T-cell (primary cell): ENCODE measurements at regions not wholly inside any gene's neighbourhood (a gene's known extent, or its start where the extent isn't known, plus 50 kb on each side); places are given as distances from the start of the nearest gene placed in this dataset.

Experiments
- ATAC-seq, 4 experiments: fragments of 200-7000 bp in 3 of 4; fragments of 150-1000 bp in 1 of 4; cut with Tn5 transposase; replicated peaks in 1 of 4; 1 replicate in 3 of 4; 2 replicates in 1 of 4; pipeline ENCODE4 v1.10.0; 2021; ENCODE audit warnings: moderate library complexity in 3 of 4, mild to moderate bottlenecking in 2 of 4, moderate number of reproducible peaks in 1 of 4
- CTCF ChIA-PET, 2 donors: fragments of 300-600 bp; sonication (Branson Sonifier 250); formaldehyde crosslinking; loops; one replicate each; lab custom pipeline; 2022; ENCODE audit warnings: antibody characterized with exemption in 2 of 2; lab: Charles Lee
- POLR2A ChIA-PET, 2 donors: fragments of 300-600 bp; sonication (Branson Sonifier 250); formaldehyde crosslinking; loops; one replicate each; lab custom pipeline; 2022; ENCODE audit warnings: antibody characterized with exemption in 2 of 2; lab: Charles Lee
- DNase-seq, 35 experiments: peaks; one replicate each; pipeline versions ENCODE4 v3.0.0 to v3.0.0-alpha.2; 2013 to 2023
- H3K27ac ChIP-seq: one replicate; pipeline ENCODE4 v1.5.1; 2013; ENCODE audit warnings: low read length
- H3K27me3 ChIP-seq, 2 experiments: replicated peaks in 1 of 2; 1 replicate in 1 of 2; 2 replicates in 1 of 2; pipeline versions ENCODE4 v1.6.1 to v1.7.0; 2013; ENCODE audit warnings: low read length in 1 of 2, mixed read lengths in 1 of 2; ENCODE audit not compliant: control insufficient read depth in 2 of 2, insufficient read depth in 2 of 2; ENCODE audit errors: extremely low read depth in 1 of 2
- H3K36me3 ChIP-seq, 2 donors: 1 replicate in 1 of 2; 2 replicates in 1 of 2; pipeline versions ENCODE4 v1.6.1 to v1.7.0; 2013; ENCODE audit warnings: low read length in 1 of 2; ENCODE audit not compliant: control insufficient read depth in 2 of 2, insufficient read depth in 1 of 2; ENCODE audit errors: extremely low read depth in 1 of 2
- H3K4me1 ChIP-seq, 2 experiments: 1 replicate in 1 of 2; 2 replicates in 1 of 2; pipeline versions ENCODE4 v1.6.1 to v1.7.0; 2013; ENCODE audit warnings: low read length in 2 of 2, mixed read lengths in 1 of 2; ENCODE audit not compliant: insufficient read depth in 2 of 2, control insufficient read depth in 1 of 2; ENCODE audit errors: extremely low read depth in 1 of 2
- H3K4me3 ChIP-seq, 2 donors: 1 replicate in 1 of 2; 2 replicates in 1 of 2; pipeline versions ENCODE4 v1.5.1 to v1.7.0; 2013; ENCODE audit warnings: mild to moderate bottlenecking in 2 of 2, low read length in 1 of 2, moderate library complexity in 1 of 2; ENCODE audit not compliant: control insufficient read depth in 1 of 2; ENCODE audit errors: extremely low read depth in 1 of 2
- H3K9me3 ChIP-seq: 2 replicates; pipeline ENCODE4 v1.7.0; 2013
- H3K27ac Mint-ChIP-seq, 2 donors: one replicate each; pipeline ENCODE4 v1.8.0; 2020 to 2021; ENCODE audit warnings: mild to moderate bottlenecking in 2 of 2, mixed read lengths in 2 of 2
- H3K27me3 Mint-ChIP-seq, 2 donors: one replicate each; pipeline ENCODE4 v1.8.0; 2021 to 2022; ENCODE audit warnings: mixed read lengths in 2 of 2
- H3K36me3 Mint-ChIP-seq: one replicate; pipeline ENCODE4 v1.8.0; 2021; ENCODE audit warnings: mixed read lengths
- H3K4me1 Mint-ChIP-seq, 3 donors: one replicate each; pipeline ENCODE4 v1.8.0; 2020 to 2022; ENCODE audit warnings: mixed read lengths in 3 of 3, mild to moderate bottlenecking in 1 of 3
- H3K4me3 Mint-ChIP-seq, 3 donors: one replicate each; pipeline ENCODE4 v1.8.0; 2020 to 2022; ENCODE audit warnings: mild to moderate bottlenecking in 3 of 3, mixed read lengths in 3 of 3, moderate library complexity in 3 of 3
- H3K9me3 Mint-ChIP-seq, 3 donors: one replicate each; pipeline ENCODE4 v1.8.0; 2020 to 2022; ENCODE audit warnings: mixed read lengths in 3 of 3
- WGBS: methylation state at CpG from one replicate; pipeline ENCODE4 v1.1.5; 2013; ENCODE audit warnings: missing lambda C conversion rate; ENCODE audit not compliant: insufficient coverage; 5-methylcytosine and 5-hydroxymethylcytosine counted together

DNA sequence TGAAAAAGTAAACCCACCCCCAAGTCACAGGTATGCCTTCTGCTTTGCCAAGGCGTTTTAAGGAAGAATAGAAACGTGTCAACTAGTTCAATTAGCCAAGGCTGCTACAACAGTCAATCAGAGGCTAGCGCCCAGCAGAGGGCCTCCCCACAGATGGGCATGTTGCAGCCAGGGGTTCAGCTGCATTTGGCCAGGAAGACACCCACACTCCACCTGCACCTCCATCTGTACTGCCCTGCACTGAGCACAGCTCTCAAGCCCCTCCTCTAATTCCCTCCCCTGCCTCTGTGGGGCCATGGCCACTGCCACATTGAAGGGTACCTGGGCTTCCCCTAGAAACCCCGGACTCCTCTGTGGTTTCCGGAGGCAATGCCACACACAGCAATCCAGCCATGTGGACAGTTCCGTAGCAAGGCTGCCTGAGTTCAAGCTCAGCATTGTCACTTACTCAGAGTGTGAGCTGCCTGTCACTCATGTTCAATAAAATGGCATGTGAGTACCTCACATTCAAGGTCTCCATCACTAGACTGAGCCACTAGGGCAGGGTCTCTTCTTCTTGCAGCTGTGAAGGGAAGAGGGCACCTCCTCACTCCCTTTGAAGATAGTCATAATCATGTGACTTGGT lies 248.4 kb downstream of the IRX2 start:
- ATAC-seq (no peak), DNase-seq (no peak)
- H3K27me3 ChIP-seq: no peaks in the 10 kb centered on the region
- no peak overlapping the region for H3K4me3 ChIP-seq
- H3K9me3 ChIP-seq: no peaks in the 10 kb centered on the region
- no peak overlapping the region for H3K4me3 Mint-ChIP-seq
- no peaks in the 10 kb centered on the region for H3K4me1 ChIP-seq
- no peak overlapping the region for H3K27ac Mint-ChIP-seq
- H3K9me3 Mint-ChIP-seq: peaks cover 0 to 8% (median 4%) of the 10 kb centered on the region in 3 donors
- POLR2A ChIA-PET: no interaction called here
- H3K27me3 Mint-ChIP-seq: no peaks in the 10 kb centered on the region
- CTCF ChIA-PET: no interaction called here
- no peak overlapping the region for H3K27ac ChIP-seq
- no peaks in the 10 kb centered on the region for H3K36me3 ChIP-seq
- no peaks in the 10 kb centered on the region for H3K36me3 Mint-ChIP-seq
- WGBS: 72% methylated on average over 6 of the region's 6 CpGs
- no peaks in the 10 kb centered on the region for H3K4me1 Mint-ChIP-seq

DNA sequence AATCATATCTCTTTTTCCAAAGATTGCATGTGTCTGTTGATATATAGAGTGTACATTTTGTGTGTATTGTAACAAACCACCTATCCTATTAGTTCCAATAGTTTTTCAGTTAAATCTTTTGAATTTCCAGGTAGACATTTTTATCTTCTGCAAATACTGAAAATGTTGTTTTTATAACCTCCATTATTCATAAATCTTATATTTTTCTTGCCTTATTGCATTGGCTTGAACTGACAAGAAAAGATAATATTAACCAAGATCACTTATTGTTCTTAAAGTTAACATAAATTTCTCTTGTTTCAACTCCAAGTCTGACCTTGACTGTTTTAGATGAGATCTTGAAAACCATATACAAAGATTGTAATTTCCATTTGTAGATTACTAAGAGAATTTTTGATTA lies 251.6 kb downstream of the IRX2 start:
- H3K4me1 Mint-ChIP-seq: no peaks in the 10 kb centered on the region
- CTCF ChIA-PET: no interaction called here
- no peaks in the 10 kb centered on the region for H3K27me3 Mint-ChIP-seq
- H3K36me3 Mint-ChIP-seq: no peaks in the 10 kb centered on the region
- POLR2A ChIA-PET: no interaction called here
- Histone ChIP-seq H3K27ac (no peak overlapping the region), H3K36me3 (no peaks in the 10 kb centered on the region), H3K27me3 (peaks cover 0 to 2% of the 10 kb centered on the region in 2 experiments), H3K9me3 (no peaks in the 10 kb centered on the region), H3K4me1 (no peaks in the 10 kb centered on the region), H3K4me3 (no peak overlapping the region)
- peaks cover 0 to 8% (median 4%) of the 10 kb centered on the region in 3 donors for H3K9me3 Mint-ChIP-seq
- no peak for ATAC-seq
- no peak overlapping the region for H3K27ac Mint-ChIP-seq
- no peak overlapping the region for H3K4me3 Mint-ChIP-seq
- no peak for DNase-seq

- H3K27ac ChIP-seq: no peak overlapping the region
- H3K4me3 ChIP-seq: no peak overlapping the region
- H3K27me3 ChIP-seq: peaks cover 0 to 5% of the 10 kb centered on the region in 2 experiments
- 88% methylated on average over 8 of the region's 9 CpGs for WGBS
- no peaks in the 10 kb centered on the region for H3K9me3 ChIP-seq
- DNase-seq: no peak
- Mint-ChIP-seq H3K27me3 (no peaks in the 10 kb centered on the region), H3K36me3 (no peaks in the 10 kb centered on the region), H3K4me3 (no peak overlapping the region), H3K9me3 (peaks cover 4 to 8% (median 4%) of the 10 kb centered on the region in 3 donors), H3K4me1 (no peaks in the 10 kb centered on the region), H3K27ac (no peak overlapping the region)
- no peaks in the 10 kb centered on the region for H3K4me1 ChIP-seq
- H3K36me3 ChIP-seq: no peaks in the 10 kb centered on the region
- ChIA-PET CTCF (no interaction called here), POLR2A (no interaction called here)
- no peak for ATAC-seq
These were observed 254.6 kb downstream of the IRX2 start for GRCh38 chr5:2496891-2497290.

- Histone ChIP-seq H3K4me1 (no peaks in the 10 kb centered on the region), H3K9me3 (no peaks in the 10 kb centered on the region), H3K27ac (no peak overlapping the region), H3K36me3 (no peaks in the 10 kb centered on the region), H3K27me3 (peaks cover 0 to 5% of the 10 kb centered on the region in 2 experiments), H3K4me3 (no peak overlapping the region)
- ChIA-PET POLR2A (no interaction called here), CTCF (no interaction called here)
- no peaks in the 10 kb centered on the region for H3K27me3 Mint-ChIP-seq
- 83% methylated on average over 7 of the region's 9 CpGs for WGBS
- no peak for DNase-seq
- ATAC-seq: no peak
- no peak overlapping the region for H3K4me3 Mint-ChIP-seq
- H3K9me3 Mint-ChIP-seq: peaks cover 4 to 8% (median 4%) of the 10 kb centered on the region in 3 donors
- no peaks in the 10 kb centered on the region for H3K4me1 Mint-ChIP-seq
- no peak overlapping the region for H3K27ac Mint-ChIP-seq
- H3K36me3 Mint-ChIP-seq: no peaks in the 10 kb centered on the region
These were observed 255.4 kb downstream of the IRX2 start for GRCh38 chr5:2496126-2496525.

- H3K27ac ChIP-seq: no peak overlapping the region
- CTCF ChIA-PET: no interaction called here
- H3K4me3 Mint-ChIP-seq: no peak overlapping the region
- peaks cover 0 to 4% (median 0%) of the 10 kb centered on the region in 3 donors for H3K9me3 Mint-ChIP-seq
- ATAC-seq: no peak
- H3K4me3 ChIP-seq: no peak overlapping the region
- H3K36me3 Mint-ChIP-seq: no peaks in the 10 kb centered on the region
- no peaks in the 10 kb centered on the region for H3K4me1 Mint-ChIP-seq
- DNase-seq: no peak
- POLR2A ChIA-PET: no interaction called here
- no peaks in the 10 kb centered on the region for H3K36me3 ChIP-seq
- WGBS: 93% methylated on average over 7 of the region's 8 CpGs
- H3K27me3 Mint-ChIP-seq: no peaks in the 10 kb centered on the region
- no peaks in the 10 kb centered on the region for H3K9me3 ChIP-seq
- H3K27me3 ChIP-seq: peaks cover 0 to 5% of the 10 kb centered on the region in 2 experiments
- no peak overlapping the region for H3K27ac Mint-ChIP-seq
- no peaks in the 10 kb centered on the region for H3K4me1 ChIP-seq
These were observed 258.1 kb downstream of the IRX2 start for GRCh38 chr5:2493356-2493755.

DNA sequence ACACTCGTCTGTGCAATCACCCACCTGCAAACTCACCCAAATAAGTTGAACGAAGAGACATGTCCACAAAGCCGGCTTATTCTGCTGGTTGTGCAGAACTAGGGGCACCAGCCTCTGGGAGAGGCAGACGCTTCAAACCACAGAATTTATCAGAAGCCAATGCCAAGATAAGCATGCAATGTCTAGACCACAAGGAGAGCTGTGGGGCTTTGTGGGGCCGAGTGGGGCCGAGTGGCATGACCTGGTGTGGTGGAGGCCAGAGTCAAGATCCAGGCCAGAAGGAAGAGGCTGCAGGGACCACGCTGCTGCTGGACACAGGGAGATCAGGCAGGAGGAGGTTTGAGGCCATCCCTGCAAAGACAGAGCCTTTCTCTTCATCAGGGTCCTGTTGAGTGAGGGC lies 259.0 kb downstream of the IRX2 start:
- Mint-ChIP-seq H3K27ac (no peak overlapping the region), H3K4me3 (no peak overlapping the region), H3K27me3 (no peaks in the 10 kb centered on the region), H3K36me3 (no peaks in the 10 kb centered on the region), H3K9me3 (peaks cover 0 to 4% (median 0%) of the 10 kb centered on the region in 3 donors), H3K4me1 (no peaks in the 10 kb centered on the region)
- no peaks in the 10 kb centered on the region for H3K9me3 ChIP-seq
- no peak overlapping the region for H3K4me3 ChIP-seq
- ATAC-seq (no peak), DNase-seq (no peak)
- H3K27ac ChIP-seq: no peak overlapping the region
- ChIA-PET CTCF (no interaction called here), POLR2A (no interaction called here)
- WGBS: 44% methylated on average over 4 of the region's 7 CpGs
- no peaks in the 10 kb centered on the region for H3K4me1 ChIP-seq
- H3K27me3 ChIP-seq: peaks cover 0 to 5% of the 10 kb centered on the region in 2 experiments
- no peaks in the 10 kb centered on the region for H3K36me3 ChIP-seq

- no peak overlapping the region for H3K4me3 Mint-ChIP-seq
- DNase-seq (no peak), ATAC-seq (no peak)
- H3K36me3 Mint-ChIP-seq: no peaks in the 10 kb centered on the region
- Histone ChIP-seq H3K36me3 (no peaks in the 10 kb centered on the region), H3K4me1 (no peaks in the 10 kb centered on the region), H3K27me3 (peaks cover 0 to 5% of the 10 kb centered on the region in 2 experiments), H3K9me3 (no peaks in the 10 kb centered on the region), H3K4me3 (no peak overlapping the region), H3K27ac (no peak overlapping the region)
- CTCF ChIA-PET: no interaction called here
- H3K4me1 Mint-ChIP-seq: no peaks in the 10 kb centered on the region
- H3K27ac Mint-ChIP-seq: no peak overlapping the region
- no peaks in the 10 kb centered on the region for H3K27me3 Mint-ChIP-seq
- POLR2A ChIA-PET: no interaction called here
- whole genome bisulfite sequencing: no CpG with 5 or more reads among the region's 1 CpG
- H3K9me3 Mint-ChIP-seq: peaks cover 0 to 4% (median 0%) of the 10 kb centered on the region in 3 donors
These were observed 259.6 kb downstream of the IRX2 start for GRCh38 chr5:2491846-2492245.
